GM18498 (cell line): ENCODE measurements at regions not wholly inside any gene's neighbourhood (a gene's known extent, or its start where the extent isn't known, plus 50 kb on each side); places are given as distances from the start of the nearest gene placed in this dataset.

Experiments
- ATAC-seq: cut with Tn5 transposase; IDR thresholded peaks from one replicate; pipeline ENCODE4 v1.9.1; 2021; ENCODE audit warnings: mild to moderate bottlenecking, moderate library complexity; ENCODE audit not compliant: unreplicated experiment

DNA sequence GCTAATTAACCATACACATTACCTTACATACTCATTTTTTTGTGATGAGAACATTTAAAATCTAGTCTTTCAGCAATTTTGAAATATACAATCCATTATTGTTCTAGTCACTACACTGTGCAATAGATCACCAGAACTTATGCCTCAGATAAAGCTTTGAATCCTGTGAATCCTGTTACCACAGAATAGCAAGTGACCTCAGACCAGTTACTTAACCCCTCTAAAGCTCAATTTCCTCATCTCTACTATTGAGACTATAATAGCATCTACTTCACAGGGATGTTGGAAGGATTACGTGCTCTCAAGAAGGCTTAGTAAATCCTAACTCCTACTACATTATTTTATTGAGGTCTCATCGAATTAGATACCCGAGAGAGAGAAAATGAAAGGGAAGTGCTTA, 60.2 kb upstream of the PIP5K1B start:
- ATAC-seq: no peak

DNA sequence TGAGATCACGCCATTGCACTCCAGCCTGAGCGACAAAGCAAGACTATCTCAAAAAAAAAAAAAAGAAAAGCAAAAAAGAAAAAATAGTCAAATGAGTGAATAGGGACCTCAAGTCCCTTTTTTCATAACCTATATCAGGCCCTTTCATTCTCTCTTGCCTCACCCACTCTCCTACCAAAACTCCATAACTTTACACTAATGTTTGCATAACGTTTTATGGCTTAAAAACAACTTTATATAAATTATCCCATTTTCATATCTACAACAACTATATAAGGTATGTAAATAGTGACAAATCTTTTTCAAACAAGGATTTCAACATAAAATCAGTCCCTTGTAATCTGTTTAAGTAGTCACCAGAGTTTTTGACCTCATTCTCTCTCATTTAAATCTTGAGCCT, 56.9 kb upstream of the PIP5K1B start:
- ATAC-seq: no peak

DNA sequence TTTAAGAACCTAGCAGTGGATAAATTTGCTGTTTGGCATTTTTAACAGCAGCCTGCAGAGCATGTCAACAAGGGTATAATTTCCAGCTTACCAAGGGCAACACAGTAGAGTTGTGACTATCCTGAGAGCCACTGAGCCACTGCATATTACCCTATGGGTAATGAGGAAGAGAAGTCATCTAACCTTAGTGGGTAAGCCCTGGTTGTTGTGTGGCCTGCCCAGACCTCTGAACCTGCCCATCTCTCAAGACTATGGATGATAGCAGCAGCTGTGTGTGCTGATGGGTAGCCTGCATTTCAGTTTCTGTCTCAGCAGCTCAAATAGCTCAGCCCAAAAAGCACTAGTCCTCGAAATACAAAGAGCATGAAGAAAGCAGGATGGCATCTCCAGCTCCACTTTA, 56.1 kb upstream of the PIP5K1B start:
- peak; percentile 36 for ATAC-seq

DNA sequence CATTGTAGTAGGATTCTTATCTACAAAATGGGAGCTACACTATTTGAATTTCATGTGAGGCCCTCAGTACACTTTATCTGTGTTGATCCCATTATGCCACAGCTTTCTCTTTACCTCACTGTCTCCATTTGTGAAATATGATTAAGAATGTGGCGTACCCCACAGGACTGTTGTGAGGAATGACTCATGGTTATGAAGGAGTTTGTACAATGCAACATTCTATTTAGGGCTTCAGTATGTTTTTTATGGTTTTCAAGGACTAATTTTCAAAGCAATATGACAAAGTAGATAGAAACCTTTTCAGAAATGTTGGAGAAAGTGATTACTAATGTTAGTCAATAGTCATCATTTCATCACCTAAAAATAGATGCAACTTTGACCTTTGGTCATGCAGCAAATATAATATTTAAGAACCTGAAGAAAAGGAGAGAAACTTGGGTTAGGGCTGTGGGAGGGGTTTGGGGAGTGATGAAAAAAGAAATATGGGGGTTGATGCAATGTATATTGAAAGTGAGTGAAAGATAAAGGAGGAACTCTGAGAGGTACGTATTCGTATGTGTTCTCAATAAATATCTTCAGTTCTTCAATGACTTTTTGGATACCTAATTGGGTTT, 53.7 kb upstream of the PIP5K1B start:
- no peak for ATAC-seq

DNA sequence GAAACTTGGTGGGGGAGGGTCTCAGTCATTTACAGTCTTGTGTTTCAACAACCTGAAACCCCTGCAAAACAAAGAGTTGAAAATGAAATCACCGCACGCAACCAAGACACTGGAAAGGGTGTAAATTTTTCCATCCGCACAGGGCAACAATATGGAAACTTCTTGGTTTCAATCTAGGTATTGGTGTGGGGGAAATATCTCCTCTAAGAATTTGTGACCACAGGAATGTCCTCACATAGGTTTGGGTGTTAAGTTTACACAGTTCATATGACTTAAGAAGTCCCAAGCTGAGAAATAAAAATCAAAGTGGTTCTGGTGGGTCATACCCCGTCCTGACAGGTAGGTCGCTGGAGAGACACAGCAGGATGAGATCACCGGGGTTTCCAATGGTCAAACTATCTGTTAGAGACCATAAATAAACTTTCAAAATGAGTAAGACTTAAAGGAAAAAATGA, 51.9 kb upstream of the PIP5K1B start:
- ATAC-seq: peak; percentile 82

DNA sequence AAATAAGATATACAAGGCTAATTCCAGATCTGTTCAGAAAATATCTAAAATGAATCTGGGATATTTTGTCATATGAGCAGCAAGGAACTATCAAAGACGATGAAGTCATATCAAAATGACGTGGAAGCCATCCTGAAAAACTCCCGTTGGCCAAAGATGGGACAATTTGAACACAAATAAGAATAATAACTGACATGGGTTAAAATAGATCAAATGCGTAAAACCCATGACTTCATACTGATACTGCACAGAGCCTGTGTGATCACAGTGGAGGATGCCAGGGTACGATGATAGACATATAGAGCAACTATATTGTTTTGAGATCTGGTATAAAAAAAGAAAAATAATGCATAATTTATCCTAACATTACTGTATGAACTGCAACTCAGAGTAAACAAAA, 51.0 kb upstream of the PIP5K1B start:
- no peak for ATAC-seq
